ENCODE measurements at regions not wholly inside any gene's neighbourhood (a gene's known extent, or its start where the extent isn't known, plus 50 kb on each side); places are given as distances from the start of the nearest gene placed in this dataset.
"Not testable (repeated sequence)": the region's sequence is repeated elsewhere in the genome, so short reads cannot be mapped to it uniquely, and the experiment has no call there.

GRCh38 chr4:105060628-105061027, 86.0 kb upstream of the TET2 start:
- DNase-seq = peak; percentile 32

GRCh38 chr4:105061136-105061696, 85.5 kb upstream of the TET2 start:
- peak; percentile 50 for DNase-seq

- no peak for DNase-seq
Measured at GRCh38 chr4:105061731-105062130, 84.9 kb upstream of the TET2 start.

- no peak for DNase-seq
Measured at GRCh38 chr4:105066401-105066800, 80.3 kb upstream of the TET2 start.

GRCh38 chr4:105067431-105067830, 79.2 kb upstream of the TET2 start:
- no peak for DNase-seq

GRCh38 chr4:105067946-105068345, 78.7 kb upstream of the TET2 start:
- no peak for DNase-seq

DNA sequence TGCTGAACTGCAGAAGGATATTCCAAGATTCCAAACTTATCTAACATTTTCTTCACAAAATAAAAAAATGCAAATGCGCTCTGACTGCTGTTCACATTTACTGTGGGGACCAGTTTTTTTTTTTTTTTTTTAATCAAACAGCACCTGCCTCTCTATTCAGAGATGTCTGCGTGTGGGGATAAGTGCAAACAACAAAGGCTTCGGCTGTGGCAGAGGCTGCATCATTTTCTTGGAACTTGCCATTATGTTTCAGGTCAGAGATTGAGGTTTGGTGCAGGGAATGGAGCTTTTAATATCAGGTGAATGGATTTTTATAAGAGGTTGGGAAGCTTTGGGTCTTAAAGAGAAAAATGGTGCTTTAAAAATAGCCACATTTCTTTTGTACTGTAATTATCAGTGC, 78.2 kb upstream of the TET2 start:
- no peak for DNase-seq

GRCh38 chr4:105072095-105072494, 74.6 kb upstream of the TET2 start:
- not testable (repeated sequence) for DNase-seq

DNA sequence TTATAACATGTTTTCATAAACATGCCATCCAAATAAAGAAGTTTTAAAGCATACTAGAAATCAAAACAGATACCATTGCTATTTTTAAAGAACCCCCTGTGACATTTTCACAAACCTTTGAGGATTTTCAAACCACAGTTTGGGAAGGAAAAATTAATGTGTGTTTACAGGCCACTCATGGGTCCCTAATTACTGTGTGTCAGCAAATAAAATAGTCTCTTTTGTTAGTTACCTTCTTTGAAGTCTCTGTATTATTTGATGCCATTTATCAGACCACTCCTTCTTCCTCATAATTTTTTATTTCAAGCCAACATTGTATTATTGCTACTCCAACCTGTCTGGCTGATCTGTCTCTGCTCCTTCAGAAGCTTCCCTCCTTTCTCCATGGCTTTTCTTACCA, 72.6 kb upstream of the TET2 start:
- no peak for DNase-seq

DNA sequence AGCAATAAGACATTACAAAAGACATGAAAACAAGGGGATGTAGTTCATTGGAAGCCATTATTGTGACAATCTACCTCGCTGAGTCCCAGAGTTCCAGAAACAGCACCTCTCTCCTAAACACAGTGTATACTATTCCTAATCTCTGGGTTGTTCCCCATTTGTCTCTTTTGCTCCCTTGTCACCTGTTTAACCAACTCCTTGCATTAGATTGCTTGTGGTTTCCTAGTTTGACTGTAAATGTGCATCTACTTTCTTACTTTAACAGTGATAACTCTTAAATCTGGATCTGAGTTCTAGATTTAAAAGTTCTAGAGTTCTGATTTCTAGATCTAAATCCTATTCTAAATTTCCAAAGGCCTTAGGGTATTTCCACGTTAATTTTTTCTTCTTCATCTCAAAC, 71.6 kb upstream of the TET2 start:
- no peak for DNase-seq

DNA sequence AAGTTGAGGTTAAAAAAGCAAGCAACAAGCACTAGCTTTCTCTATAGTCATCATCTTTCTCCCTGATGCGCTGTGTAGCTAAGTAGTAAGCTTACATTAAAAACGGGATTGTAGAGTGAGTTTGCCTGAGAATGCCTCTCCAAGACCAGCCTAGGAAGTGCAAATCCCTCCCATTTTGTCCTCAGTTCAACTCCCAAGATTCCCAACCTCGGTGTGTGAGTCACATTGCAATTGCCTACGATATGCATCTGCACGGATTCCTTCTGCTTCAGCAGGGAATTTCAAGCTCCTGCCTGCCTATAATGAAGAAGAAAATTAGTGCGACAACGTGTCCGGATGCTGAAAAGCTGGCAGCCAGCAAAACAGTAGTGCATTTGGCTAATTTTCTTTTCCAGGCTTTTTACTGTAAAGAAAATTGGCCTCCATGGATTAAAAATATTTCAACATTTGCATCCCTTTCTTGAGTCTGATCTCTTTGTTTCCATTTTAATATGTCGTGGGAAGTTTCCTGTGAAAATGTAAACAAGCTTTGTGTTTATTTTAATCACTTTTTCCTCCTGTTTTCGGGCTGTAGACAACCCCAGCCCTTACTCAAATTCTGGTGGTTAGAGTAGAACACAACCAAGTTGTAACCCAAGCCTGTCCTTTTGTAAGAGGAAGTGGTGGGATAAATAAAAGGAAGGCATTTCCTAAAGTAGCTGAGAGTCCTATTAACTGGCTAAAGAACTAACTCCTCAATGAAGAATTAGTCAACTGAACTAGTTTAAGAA, 58.4 kb upstream of the TET2 start:
- no peak for DNase-seq

DNA sequence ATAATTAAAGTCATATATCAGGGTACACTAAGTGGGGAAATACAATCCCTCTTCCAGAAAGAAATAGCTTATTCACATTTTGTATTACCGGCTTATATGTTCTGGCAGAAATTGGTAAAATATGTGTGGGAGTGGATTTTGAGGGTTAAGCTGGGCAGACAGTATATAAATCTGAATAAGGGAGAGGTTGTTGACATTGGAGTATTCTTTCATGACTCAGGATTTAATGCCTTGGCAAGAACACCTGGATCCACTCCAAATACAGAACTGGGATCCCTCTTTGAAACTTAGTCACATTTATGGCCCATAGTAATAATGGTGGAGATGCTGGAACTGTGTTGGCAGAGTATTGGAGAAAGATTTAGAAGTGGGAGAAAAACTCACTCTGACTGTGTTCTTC, 54.3 kb upstream of the TET2 start:
- no peak for DNase-seq

GRCh38 chr4:105092768-105093167, 53.9 kb upstream of the TET2 start:
- DNase-seq = no peak

- DNase-seq = no peak
Measured at GRCh38 chr4:105093975-105094374, 52.7 kb upstream of the TET2 start.
